ENCODE measurements at regions not wholly inside any gene's neighbourhood (a gene's known extent, or its start where the extent isn't known, plus 50 kb on each side); places are given as distances from the start of the nearest gene placed in this dataset.

DNA sequence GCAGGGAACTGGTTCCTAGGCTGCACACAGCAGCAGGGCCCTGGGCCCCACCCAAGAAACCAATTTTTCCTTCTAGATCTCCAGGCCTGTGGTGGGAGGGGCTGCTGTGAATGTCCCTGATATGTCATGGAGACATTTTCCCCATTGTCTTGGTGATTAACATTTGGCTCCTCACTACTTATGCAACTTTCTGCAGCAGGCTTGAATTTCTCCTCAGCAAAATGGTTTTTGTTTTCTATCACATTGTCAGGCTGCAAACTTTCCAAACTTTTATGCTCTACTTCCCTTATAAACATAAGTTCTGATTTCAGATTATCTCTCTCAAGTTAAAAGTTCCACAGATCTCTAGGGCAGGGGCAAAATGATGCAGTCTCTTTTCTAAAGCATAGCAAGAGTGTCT lies 310.2 kb upstream of the PCDH20 start:
- H3K36me3 ChIP-seq (ENCODE audit: control insufficient read depth in 3 of 3, insufficient read depth in 2 of 3, low read depth in 1 of 3, low read length in 3 of 3): no peaks in the 10 kb centered on the region
- H3K4me3 ChIP-seq (ENCODE audit: low read depth in 1 of 3, low read length in 3 of 3): no peak overlapping the region
- no peak for FAIRE-seq
- H3K27ac ChIP-seq (ENCODE audit: low read depth in 1 of 3, low read length in 2 of 3): no peak overlapping the region
- no peaks in the 10 kb centered on the region for H3K4me1 ChIP-seq (ENCODE audit: control insufficient read depth in 3 of 3, insufficient read depth in 2 of 3, low read depth in 1 of 3, low read length in 2 of 3)
- H3K27me3 ChIP-seq (ENCODE audit: control insufficient read depth in 3 of 3, insufficient read depth in 3 of 3, low read length in 3 of 3): no peaks in the 10 kb centered on the region
- no peak for DNase-seq
- H3K9me3 ChIP-seq (ENCODE audit: control insufficient read depth in 2 of 2, insufficient read depth in 1 of 2, low read depth in 1 of 2, low read length in 1 of 2): peaks cover 0 to 2% of the 10 kb centered on the region in 2 donors

DNA sequence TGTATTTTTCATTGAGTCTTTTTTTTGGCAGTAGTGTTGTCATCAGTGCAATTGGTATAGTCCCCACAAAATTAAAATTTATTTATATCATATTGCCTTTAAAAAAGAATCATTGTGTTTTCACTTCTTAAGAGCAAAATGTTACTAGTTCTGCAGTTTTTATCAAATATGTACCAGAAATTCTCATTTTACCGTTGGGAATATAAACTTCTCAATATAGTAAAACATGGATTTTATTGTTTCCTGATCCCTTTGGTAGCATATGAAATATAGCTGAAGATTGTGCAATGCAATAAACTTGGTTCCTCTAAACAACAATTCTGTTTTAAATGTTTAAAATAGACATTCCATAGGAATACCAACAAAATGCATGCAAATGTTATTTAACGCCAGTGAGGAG lies 306.5 kb upstream of the PCDH20 start:
- no peaks in the 10 kb centered on the region for H3K27me3 ChIP-seq (ENCODE audit: control insufficient read depth in 3 of 3, insufficient read depth in 3 of 3, low read length in 3 of 3)
- H3K4me3 ChIP-seq (ENCODE audit: low read depth in 1 of 3, low read length in 3 of 3): no peak overlapping the region
- 67 to 92% (median 75%) methylated on average over 2 of the region's 2 CpGs for WGBS, 3 donors
- H3K36me3 ChIP-seq (ENCODE audit: control insufficient read depth in 3 of 3, insufficient read depth in 2 of 3, low read depth in 1 of 3, low read length in 3 of 3): no peaks in the 10 kb centered on the region
- peaks cover 0 to 2% of the 10 kb centered on the region in 2 donors for H3K9me3 ChIP-seq (ENCODE audit: control insufficient read depth in 2 of 2, insufficient read depth in 1 of 2, low read depth in 1 of 2, low read length in 1 of 2)
- DNase-seq (no peak), FAIRE-seq (no peak)
- H3K4me1 ChIP-seq (ENCODE audit: control insufficient read depth in 3 of 3, insufficient read depth in 2 of 3, low read depth in 1 of 3, low read length in 2 of 3): no peaks in the 10 kb centered on the region
- H3K27ac ChIP-seq (ENCODE audit: low read depth in 1 of 3, low read length in 2 of 3): no peak overlapping the region

DNA sequence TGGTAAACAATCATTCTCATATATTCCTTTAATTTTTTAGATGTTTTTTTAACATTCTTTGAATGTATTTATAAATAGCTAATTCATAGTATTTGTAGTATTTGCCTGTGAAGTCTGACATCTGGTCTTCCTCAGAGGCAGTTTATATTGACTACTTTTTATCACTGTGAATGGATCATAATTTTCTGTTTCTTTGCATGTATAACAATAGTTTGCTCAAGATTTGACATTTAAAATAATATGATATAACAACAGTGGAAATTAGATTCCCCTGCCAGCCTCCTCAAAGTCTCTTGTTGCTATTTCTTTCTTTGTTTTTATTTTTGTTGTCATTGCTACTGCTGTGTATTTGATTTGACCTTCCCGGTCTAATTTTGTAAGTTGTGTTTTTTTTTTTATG lies 297.0 kb upstream of the PCDH20 start:
- DNase-seq (no peak), FAIRE-seq (peak; percentile 44)
- Histone ChIP-seq H3K36me3 (ENCODE audit: control insufficient read depth in 3 of 3, insufficient read depth in 2 of 3, low read depth in 1 of 3, low read length in 3 of 3) (no peaks in the 10 kb centered on the region), H3K27me3 (ENCODE audit: control insufficient read depth in 3 of 3, insufficient read depth in 3 of 3, low read length in 3 of 3) (no peaks in the 10 kb centered on the region), H3K4me3 (ENCODE audit: low read depth in 1 of 3, low read length in 3 of 3) (no peak overlapping the region), H3K27ac (ENCODE audit: low read depth in 1 of 3, low read length in 2 of 3) (no peak overlapping the region), H3K9me3 (ENCODE audit: control insufficient read depth in 2 of 2, insufficient read depth in 1 of 2, low read depth in 1 of 2, low read length in 1 of 2) (no peaks in the 10 kb centered on the region), H3K4me1 (ENCODE audit: control insufficient read depth in 3 of 3, insufficient read depth in 2 of 3, low read depth in 1 of 3, low read length in 2 of 3) (no peaks in the 10 kb centered on the region)
- WGBS, 3 donors: 28 to 61% (median 33%) methylated on average over 1 of the region's 1 CpG

DNA sequence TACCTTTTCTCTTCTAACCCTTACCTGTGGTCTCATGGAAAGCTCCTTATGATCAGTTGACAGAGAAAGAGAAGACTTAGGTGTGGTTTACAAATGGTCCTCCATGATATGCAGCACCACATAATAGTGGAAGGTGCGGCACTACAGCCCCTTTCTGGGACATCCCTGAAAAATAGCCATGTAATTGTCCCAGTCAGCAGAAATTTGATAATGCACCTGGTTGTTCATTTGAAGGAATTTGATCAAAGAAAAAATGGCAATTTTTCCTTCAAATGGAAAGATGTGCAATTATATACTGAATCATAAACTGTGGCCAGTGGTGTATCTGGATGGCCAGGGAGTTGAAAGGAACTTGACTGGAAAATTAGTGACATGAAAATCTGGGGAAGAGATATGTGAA lies 293.6 kb upstream of the PCDH20 start:
- no peak for DNase-seq
- H3K27ac ChIP-seq (ENCODE audit: low read depth in 1 of 3, low read length in 2 of 3): no peak overlapping the region
- H3K4me3 ChIP-seq (ENCODE audit: low read depth in 1 of 3, low read length in 3 of 3): no peak overlapping the region
- 81 to 88% (median 81%) methylated on average over 1 of the region's 1 CpG for WGBS, 3 donors
- no peaks in the 10 kb centered on the region for H3K27me3 ChIP-seq (ENCODE audit: control insufficient read depth in 3 of 3, insufficient read depth in 3 of 3, low read length in 3 of 3)
- H3K36me3 ChIP-seq (ENCODE audit: control insufficient read depth in 3 of 3, insufficient read depth in 2 of 3, low read depth in 1 of 3, low read length in 3 of 3): no peaks in the 10 kb centered on the region
- H3K9me3 ChIP-seq (ENCODE audit: control insufficient read depth in 2 of 2, insufficient read depth in 1 of 2, low read depth in 1 of 2, low read length in 1 of 2): peaks cover 0 to 3% of the 10 kb centered on the region in 2 donors
- no peaks in the 10 kb centered on the region for H3K4me1 ChIP-seq (ENCODE audit: control insufficient read depth in 3 of 3, insufficient read depth in 2 of 3, low read depth in 1 of 3, low read length in 2 of 3)
- no peak for FAIRE-seq

DNA sequence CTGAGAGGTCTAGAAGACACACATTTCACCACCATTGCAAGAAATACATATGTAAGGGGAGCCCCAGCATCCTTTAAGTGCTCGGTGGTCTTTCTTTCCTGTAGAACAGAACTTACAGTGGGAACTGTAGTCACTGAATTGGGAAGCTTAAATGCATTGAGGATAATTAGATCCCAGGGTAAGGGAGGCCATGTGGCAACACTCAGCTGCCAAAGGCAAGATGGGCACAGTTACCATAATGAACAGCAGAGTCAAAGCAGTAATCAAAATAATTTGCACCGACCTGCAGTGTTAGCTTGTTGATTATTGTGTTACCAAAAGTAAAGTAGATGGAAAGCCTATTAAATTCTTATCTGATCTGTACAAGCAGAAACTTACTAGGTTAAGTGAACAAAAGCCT lies 291.2 kb upstream of the PCDH20 start:
- H3K4me3 ChIP-seq (ENCODE audit: low read depth in 1 of 3, low read length in 3 of 3): no peak overlapping the region
- H3K36me3 ChIP-seq (ENCODE audit: control insufficient read depth in 3 of 3, insufficient read depth in 2 of 3, low read depth in 1 of 3, low read length in 3 of 3): no peaks in the 10 kb centered on the region
- no peak for DNase-seq
- no peak for FAIRE-seq
- 74 to 76% (median 75%) methylated on average over 2 of the region's 2 CpGs for WGBS, 3 donors
- H3K27me3 ChIP-seq (ENCODE audit: control insufficient read depth in 3 of 3, insufficient read depth in 3 of 3, low read length in 3 of 3): no peaks in the 10 kb centered on the region
- H3K4me1 ChIP-seq (ENCODE audit: control insufficient read depth in 3 of 3, insufficient read depth in 2 of 3, low read depth in 1 of 3, low read length in 2 of 3): no peaks in the 10 kb centered on the region
- peaks cover 0 to 13% of the 10 kb centered on the region in 2 donors for H3K9me3 ChIP-seq (ENCODE audit: control insufficient read depth in 2 of 2, insufficient read depth in 1 of 2, low read depth in 1 of 2, low read length in 1 of 2)
- H3K27ac ChIP-seq (ENCODE audit: low read depth in 1 of 3, low read length in 2 of 3): no peak overlapping the region

DNA sequence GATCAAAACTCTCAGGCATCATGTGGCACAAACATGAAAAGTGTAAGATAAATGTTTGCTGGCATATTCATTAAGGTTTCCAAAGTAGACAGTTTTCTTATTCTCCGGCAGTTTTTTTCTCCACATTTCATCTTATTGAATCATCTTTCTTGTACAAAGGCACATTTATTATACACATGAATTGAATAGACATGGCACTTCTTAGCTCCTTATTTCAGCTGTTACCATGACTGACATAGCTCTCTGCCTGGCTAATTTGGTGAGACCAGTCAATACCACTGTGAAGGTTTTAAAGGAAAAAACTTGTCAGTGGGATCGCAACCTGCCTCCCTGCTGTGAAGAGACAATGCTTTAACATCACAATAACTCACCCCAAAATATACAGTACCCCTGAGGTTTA lies 285.0 kb upstream of the PCDH20 start:
- Histone ChIP-seq H3K9me3 (ENCODE audit: control insufficient read depth in 2 of 2, insufficient read depth in 1 of 2, low read depth in 1 of 2, low read length in 1 of 2) (peaks cover 0 to 13% of the 10 kb centered on the region in 2 donors), H3K4me3 (ENCODE audit: low read depth in 1 of 3, low read length in 3 of 3) (no peak overlapping the region), H3K36me3 (ENCODE audit: control insufficient read depth in 3 of 3, insufficient read depth in 2 of 3, low read depth in 1 of 3, low read length in 3 of 3) (no peaks in the 10 kb centered on the region), H3K27ac (ENCODE audit: low read depth in 1 of 3, low read length in 2 of 3) (no peak overlapping the region), H3K27me3 (ENCODE audit: control insufficient read depth in 3 of 3, insufficient read depth in 3 of 3, low read length in 3 of 3) (no peaks in the 10 kb centered on the region), H3K4me1 (ENCODE audit: control insufficient read depth in 3 of 3, insufficient read depth in 2 of 3, low read depth in 1 of 3, low read length in 2 of 3) (no peaks in the 10 kb centered on the region)
- FAIRE-seq (no peak), DNase-seq (no peak)
- WGBS, 3 donors: 76 to 90% (median 88%) methylated on average over 2 of the region's 2 CpGs

DNA sequence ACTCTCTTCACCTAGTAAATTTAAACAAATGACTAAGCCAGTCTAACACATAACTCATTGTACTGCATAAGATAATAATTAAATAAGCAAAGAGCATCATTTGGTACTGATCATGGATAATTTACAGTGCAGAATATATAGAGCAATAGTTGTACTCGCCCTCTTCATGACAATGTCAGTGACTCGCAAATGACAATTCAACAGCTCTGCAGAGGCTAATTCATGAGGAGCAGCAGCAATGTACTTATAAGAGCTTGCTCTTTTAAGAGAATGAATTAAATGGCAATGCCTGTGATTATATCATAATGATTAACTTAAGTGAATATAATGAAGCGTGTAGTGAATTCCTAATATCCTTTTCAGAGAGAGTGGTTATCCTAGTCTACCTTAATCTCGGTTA lies 284.5 kb upstream of the PCDH20 start:
- Histone ChIP-seq H3K27me3 (ENCODE audit: control insufficient read depth in 3 of 3, insufficient read depth in 3 of 3, low read length in 3 of 3) (no peaks in the 10 kb centered on the region), H3K27ac (ENCODE audit: low read depth in 1 of 3, low read length in 2 of 3) (no peak overlapping the region), H3K36me3 (ENCODE audit: control insufficient read depth in 3 of 3, insufficient read depth in 2 of 3, low read depth in 1 of 3, low read length in 3 of 3) (no peaks in the 10 kb centered on the region), H3K9me3 (ENCODE audit: control insufficient read depth in 2 of 2, insufficient read depth in 1 of 2, low read depth in 1 of 2, low read length in 1 of 2) (peaks cover 0 to 13% of the 10 kb centered on the region in 2 donors), H3K4me3 (ENCODE audit: low read depth in 1 of 3, low read length in 3 of 3) (no peak overlapping the region), H3K4me1 (ENCODE audit: control insufficient read depth in 3 of 3, insufficient read depth in 2 of 3, low read depth in 1 of 3, low read length in 2 of 3) (no peaks in the 10 kb centered on the region)
- DNase-seq: no peak
- FAIRE-seq: no peak
- WGBS, 3 donors: 71 to 88% (median 79%) methylated on average over 4 of the region's 4 CpGs

DNA sequence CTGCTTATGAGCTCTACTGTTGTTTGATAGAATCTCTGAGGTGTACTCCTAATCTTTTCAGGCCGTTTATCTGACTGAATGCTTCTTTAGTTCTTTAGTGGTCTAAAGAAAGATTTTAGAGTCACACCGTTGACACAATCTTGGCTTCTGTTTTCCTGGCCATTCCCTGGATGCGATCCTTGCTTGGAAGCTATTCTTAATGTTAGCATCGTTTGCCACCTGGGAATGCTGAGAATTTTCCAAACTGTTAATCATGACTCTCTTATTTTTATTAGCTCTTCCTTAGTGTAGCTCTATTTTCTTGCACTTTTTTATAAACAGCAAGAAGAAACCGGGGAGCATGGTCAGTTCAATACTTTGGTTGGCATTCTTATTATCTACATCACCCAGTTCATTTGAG lies 281.0 kb upstream of the PCDH20 start:
- Histone ChIP-seq H3K9me3 (ENCODE audit: control insufficient read depth in 2 of 2, insufficient read depth in 1 of 2, low read depth in 1 of 2, low read length in 1 of 2) (no peaks in the 10 kb centered on the region), H3K36me3 (ENCODE audit: control insufficient read depth in 3 of 3, insufficient read depth in 2 of 3, low read depth in 1 of 3, low read length in 3 of 3) (no peaks in the 10 kb centered on the region), H3K4me1 (ENCODE audit: control insufficient read depth in 3 of 3, insufficient read depth in 2 of 3, low read depth in 1 of 3, low read length in 2 of 3) (no peaks in the 10 kb centered on the region), H3K27me3 (ENCODE audit: control insufficient read depth in 3 of 3, insufficient read depth in 3 of 3, low read length in 3 of 3) (no peaks in the 10 kb centered on the region), H3K27ac (ENCODE audit: low read depth in 1 of 3, low read length in 2 of 3) (no peak overlapping the region), H3K4me3 (ENCODE audit: low read depth in 1 of 3, low read length in 3 of 3) (no peak overlapping the region)
- WGBS, 3 donors: 71 to 80% (median 74%) methylated on average over 5 of the region's 5 CpGs
- FAIRE-seq: no peak
- DNase-seq: no peak

DNA sequence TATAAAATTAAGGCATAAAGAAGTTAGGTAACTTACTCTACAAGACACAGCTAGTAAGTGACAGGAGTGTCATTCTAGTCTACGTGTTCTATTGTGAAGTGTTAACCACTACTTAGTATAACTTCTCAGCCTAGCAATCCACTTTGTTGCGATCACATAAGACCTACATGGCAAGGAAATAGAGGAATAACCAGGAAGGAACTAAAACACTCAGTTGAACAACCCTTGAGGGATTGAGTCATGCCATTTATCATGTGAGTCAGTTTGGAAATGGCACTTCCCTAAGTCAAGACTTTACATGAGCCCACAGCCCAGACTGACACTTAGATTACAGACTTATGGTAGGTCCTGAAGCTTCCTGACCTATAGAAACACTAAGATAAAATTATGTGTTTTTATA lies 279.5 kb upstream of the PCDH20 start:
- WGBS, 3 donors: 77 to 97% (median 85%) methylated on average over 2 of the region's 2 CpGs
- FAIRE-seq (no peak), DNase-seq (no peak)
- no peaks in the 10 kb centered on the region for H3K9me3 ChIP-seq (ENCODE audit: control insufficient read depth in 2 of 2, insufficient read depth in 1 of 2, low read depth in 1 of 2, low read length in 1 of 2)
- no peak overlapping the region for H3K4me3 ChIP-seq (ENCODE audit: low read depth in 1 of 3, low read length in 3 of 3)
- H3K36me3 ChIP-seq (ENCODE audit: control insufficient read depth in 3 of 3, insufficient read depth in 2 of 3, low read depth in 1 of 3, low read length in 3 of 3): no peaks in the 10 kb centered on the region
- H3K27ac ChIP-seq (ENCODE audit: low read depth in 1 of 3, low read length in 2 of 3): no peak overlapping the region
- H3K27me3 ChIP-seq (ENCODE audit: control insufficient read depth in 3 of 3, insufficient read depth in 3 of 3, low read length in 3 of 3): no peaks in the 10 kb centered on the region
- H3K4me1 ChIP-seq (ENCODE audit: control insufficient read depth in 3 of 3, insufficient read depth in 2 of 3, low read depth in 1 of 3, low read length in 2 of 3): no peaks in the 10 kb centered on the region
